ENCODE measurements at regions not wholly inside any gene's neighbourhood (a gene's known extent, or its start where the extent isn't known, plus 50 kb on each side); places are given as distances from the start of the nearest gene placed in this dataset.
A peak's percentile ranks its signal among the peaks of the same experiment; 100 is the strongest.

GRCh38 chr6:18062733-18063132, 59.7 kb downstream of the NHLRC1 start:
- Histone ChIP-seq H3K4me3 (no peak overlapping the region), H3K36me3 (replicated peaks in 1 of 2) (no peaks in the 10 kb centered on the region), H3K27me3 (no peaks in the 10 kb centered on the region), H3K4me1 (replicated peaks in 1 of 2) (peaks cover 0 to 12% of the 10 kb centered on the region in 2 donors), H3K9me3 (replicated peaks in 1 of 3) (no peaks in the 10 kb centered on the region), H3K27ac (peak overlapping the region in 1 of 5 donors; percentile 45)
- intact Hi-C loops (cut with DNase I): no loop called here
- peak in 1 of 7 donors; percentile 34 for DNase-seq
- no peak for TF ChIP-seq POLR2A (IDR thresholded peaks at IDR 0.05)
- TF ChIP-seq CTCF (IDR thresholded peaks at IDR 0.05): no peak
- WGBS, 4 donors: 32 to 64% (median 37%) methylated on average over 1 of the region's 1 CpG

- peak in 2 of 7 donors; percentile 23 to 37 for DNase-seq
- Histone ChIP-seq H3K4me3 (no peak overlapping the region), H3K9me3 (replicated peaks in 1 of 3) (no peaks in the 10 kb centered on the region), H3K27ac (no peak overlapping the region), H3K4me1 (replicated peaks in 1 of 2) (peaks cover 4 to 17% of the 10 kb centered on the region in 2 donors), H3K36me3 (replicated peaks in 1 of 2) (no peaks in the 10 kb centered on the region), H3K27me3 (no peaks in the 10 kb centered on the region)
- TF ChIP-seq CTCF (IDR thresholded peaks at IDR 0.05) (no peak), POLR2A (IDR thresholded peaks at IDR 0.05) (no peak)
- intact Hi-C loops (cut with DNase I): no loop called here
- 51 to 59% (median 53%) methylated on average over 5 of the region's 5 CpGs for WGBS, 4 donors
Measured at GRCh38 chr6:18058429-18058828, 64.0 kb downstream of the NHLRC1 start.

GRCh38 chr6:18055714-18056382, 66.6 kb downstream of the NHLRC1 start:
- Histone ChIP-seq H3K27me3 (no peaks in the 10 kb centered on the region), H3K9me3 (replicated peaks in 1 of 3) (no peaks in the 10 kb centered on the region), H3K36me3 (replicated peaks in 1 of 2) (no peaks in the 10 kb centered on the region), H3K4me3 (no peak overlapping the region), H3K4me1 (replicated peaks in 1 of 2) (peaks cover 4 to 6% of the 10 kb centered on the region in 2 donors), H3K27ac (no peak overlapping the region)
- intact Hi-C loops (cut with DNase I): no loop called here
- TF ChIP-seq POLR2A (IDR thresholded peaks at IDR 0.05): no peak
- TF ChIP-seq CTCF (IDR thresholded peaks at IDR 0.05): no peak
- WGBS, 4 donors: 90 to 98% (median 95%) methylated on average over 4 of the region's 4 CpGs
- no peak for DNase-seq

GRCh38 chr6:18055098-18055497, 67.4 kb downstream of the NHLRC1 start:
- Histone ChIP-seq H3K4me3 (no peak overlapping the region), H3K4me1 (replicated peaks in 1 of 2) (peaks cover 4 to 6% of the 10 kb centered on the region in 2 donors), H3K27ac (no peak overlapping the region), H3K9me3 (replicated peaks in 1 of 3) (no peaks in the 10 kb centered on the region), H3K27me3 (no peaks in the 10 kb centered on the region), H3K36me3 (replicated peaks in 1 of 2) (no peaks in the 10 kb centered on the region)
- DNase-seq: no peak
- TF ChIP-seq CTCF (IDR thresholded peaks at IDR 0.05): no peak
- TF ChIP-seq POLR2A (IDR thresholded peaks at IDR 0.05): no peak
- intact Hi-C loops (cut with DNase I): no loop called here
